Liver (tissue), 3 donors: ENCODE measurements at regions not wholly inside any gene's neighbourhood (a gene's known extent, or its start where the extent isn't known, plus 50 kb on each side); places are given as distances from the start of the nearest gene placed in this dataset.

Experiments used
- ATF3 ChIP-seq: IDR thresholded peaks from 2 replicates; pipeline ENCODE4 v1.6.1; 2016; ENCODE audit warnings: antibody characterized with exemption
- CTCF ChIP-seq: fragments of 150-350 bp; IDR thresholded peaks from 2 replicates; pipeline ENCODE4 v1.5.1; 2017; ENCODE audit warnings: improper control_type of control experiment, low read depth, low read length; ENCODE audit not compliant: missing input control
- EGR1 ChIP-seq, 2 donors: IDR thresholded peaks; 2 replicates each; pipeline ENCODE4 v1.6.1; 2016 to 2018; ENCODE audit warnings: antibody characterized with exemption in 2 of 2, low read depth in 2 of 2
- FOXA1 ChIP-seq: IDR thresholded peaks from 2 replicates; pipeline ENCODE4 v1.6.1; 2016; ENCODE audit warnings: antibody characterized with exemption
- GABPA ChIP-seq, 2 donors: IDR thresholded peaks in 1 of 2; conservative IDR thresholded peaks in 1 of 2; 2 replicates each; pipeline ENCODE4 v1.6.1; 2016; ENCODE audit warnings: antibody characterized with exemption in 2 of 2, mild to moderate bottlenecking in 1 of 2, moderate library complexity in 1 of 2
- JUND ChIP-seq, 2 donors: IDR thresholded peaks; 2 replicates each; pipeline ENCODE4 v1.6.1; 2016; ENCODE audit warnings: antibody characterized with exemption in 2 of 2
- MAX ChIP-seq: IDR thresholded peaks from 2 replicates; pipeline ENCODE4 v1.6.1; 2016; ENCODE audit warnings: antibody characterized with exemption
- RAD21 ChIP-seq, 2 donors: IDR thresholded peaks; 2 replicates each; pipeline ENCODE4 v1.6.1; 2016; ENCODE audit warnings: antibody characterized with exemption in 2 of 2, mild to moderate bottlenecking in 2 of 2
- REST ChIP-seq: IDR thresholded peaks from 2 replicates; pipeline ENCODE4 v1.6.1; 2016; ENCODE audit warnings: antibody characterized with exemption, mild to moderate bottlenecking
- RXRA ChIP-seq, 2 donors: IDR thresholded peaks; 2 replicates each; pipeline ENCODE4 v1.6.1; 2017 to 2018; ENCODE audit warnings: antibody characterized with exemption in 2 of 2, mild to moderate bottlenecking in 1 of 2
- SP1 ChIP-seq: IDR thresholded peaks from 2 replicates; pipeline ENCODE4 v1.6.1; 2018; ENCODE audit warnings: antibody characterized with exemption, mild to moderate bottlenecking
- TAF1 ChIP-seq: conservative IDR thresholded peaks from 2 replicates; pipeline ENCODE4 v1.6.1; 2016; ENCODE audit warnings: antibody characterized with exemption, mild to moderate bottlenecking
- YY1 ChIP-seq: IDR thresholded peaks from 2 replicates; pipeline ENCODE4 v1.6.1; 2016; ENCODE audit warnings: antibody characterized with exemption, mild to moderate bottlenecking
- ZBTB33 ChIP-seq: IDR thresholded peaks from 2 replicates; pipeline ENCODE4 v1.6.1; 2016; ENCODE audit warnings: antibody characterized with exemption
- donor health status: healthy.
- donor health status: healthy.

- TF ChIP-seq CTCF (no peak), REST (no peak), SP1 (no peak), ATF3 (no peak), GABPA (IDR thresholded peaks at IDR 0.05 in 1 of 2, conservative IDR thresholded peaks at IDR 0.05 in 1 of 2) (no peak), YY1 (no peak), JUND (IDR thresholded peaks at IDR 0.05) (no peak), MAX (no peak), FOXA1 (no peak), RAD21 (IDR thresholded peaks at IDR 0.05) (no peak), ZBTB33 (no peak), EGR1 (IDR thresholded peaks at IDR 0.05; ENCODE audit: low read depth in 2 of 2) (no peak), TAF1 (no peak), RXRA (IDR thresholded peaks at IDR 0.05) (no peak)
Observed at GRCh38 chr7:131143869-131144268, 183.8 kb upstream of the MKLN1 start.
